HG02852 (cell line): ENCODE measurements at regions not wholly inside any gene's neighbourhood (a gene's known extent, or its start where the extent isn't known, plus 50 kb on each side); places are given as distances from the start of the nearest gene placed in this dataset.

ENCODE experiments used
- ATAC-seq: cut with Tn5 transposase; IDR thresholded peaks from one replicate; pipeline ENCODE4 v1.9.1; 2021; ENCODE audit warnings: mild to moderate bottlenecking, moderate library complexity; ENCODE audit not compliant: unreplicated experiment

DNA sequence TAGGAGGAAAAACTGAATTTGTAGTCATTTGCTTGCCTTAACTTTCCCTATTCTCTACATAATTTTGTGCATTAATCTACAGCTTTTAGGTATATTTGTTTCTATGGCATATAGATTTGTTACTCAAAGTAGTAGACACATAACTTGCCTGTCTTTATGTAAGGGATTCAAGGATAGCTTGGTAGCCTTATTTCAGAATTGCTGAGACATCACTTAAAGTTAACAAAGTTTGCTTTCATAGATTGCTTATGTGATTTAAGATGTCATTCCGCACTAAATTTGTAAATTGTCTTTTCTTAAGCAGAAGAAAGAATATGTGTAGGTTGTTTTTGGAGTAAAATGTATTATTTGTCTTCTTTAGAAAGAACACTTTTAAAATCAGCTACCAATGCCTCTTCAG is 477.7 kb upstream of the NOVA1 start:
- ATAC-seq: no peak

GRCh38 chr14:27077214-27077613 is 479.4 kb upstream of the NOVA1 start:
- ATAC-seq: no peak

DNA sequence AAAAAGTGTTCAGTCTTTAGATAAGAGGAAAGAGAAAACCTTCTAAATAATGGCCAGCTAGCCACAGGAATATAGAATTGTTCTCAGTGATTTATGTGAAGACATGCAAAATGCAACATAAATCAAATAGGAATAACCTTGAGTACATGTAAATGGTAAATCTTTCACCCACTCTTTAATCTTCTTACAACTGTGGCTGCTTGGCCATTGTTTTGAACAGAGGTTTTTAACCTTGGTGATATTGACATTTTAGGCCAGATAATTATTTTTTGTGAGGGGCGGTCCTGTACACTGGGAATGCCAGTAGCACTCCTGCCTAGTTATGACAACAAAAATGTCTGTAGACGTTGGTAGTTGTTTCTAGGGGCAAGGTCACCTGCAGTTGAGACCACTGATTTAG is 479.9 kb upstream of the NOVA1 start:
- no peak for ATAC-seq

- ATAC-seq: no peak
These were observed 480.4 kb upstream of the NOVA1 start for GRCh38 chr14:27078191-27078590.

DNA sequence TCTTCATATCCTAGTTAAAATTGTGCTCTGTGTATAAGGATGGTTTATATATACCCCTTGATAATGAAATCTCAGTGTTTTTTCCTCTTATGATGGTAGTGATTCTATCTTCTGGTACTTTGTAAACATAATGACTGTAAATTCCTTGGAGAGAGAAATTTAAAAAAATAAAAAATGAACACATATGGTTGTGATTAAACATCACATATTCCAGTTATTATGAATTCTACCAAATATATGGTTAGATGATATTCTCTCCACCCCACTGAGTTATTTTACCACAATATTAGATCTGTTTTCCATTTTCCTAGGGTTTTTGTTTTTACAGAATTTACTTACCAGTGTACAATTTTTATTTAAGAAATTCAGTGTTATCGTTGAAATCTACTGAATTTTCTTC is 481.9 kb upstream of the NOVA1 start:
- no peak for ATAC-seq

GRCh38 chr14:27085500-27085899 is 487.7 kb upstream of the NOVA1 start:
- ATAC-seq: no peak

GRCh38 chr14:27090716-27091115 is 492.9 kb upstream of the NOVA1 start:
- ATAC-seq: no peak

GRCh38 chr14:27091973-27092372 is 494.1 kb upstream of the NOVA1 start:
- ATAC-seq: no peak

DNA sequence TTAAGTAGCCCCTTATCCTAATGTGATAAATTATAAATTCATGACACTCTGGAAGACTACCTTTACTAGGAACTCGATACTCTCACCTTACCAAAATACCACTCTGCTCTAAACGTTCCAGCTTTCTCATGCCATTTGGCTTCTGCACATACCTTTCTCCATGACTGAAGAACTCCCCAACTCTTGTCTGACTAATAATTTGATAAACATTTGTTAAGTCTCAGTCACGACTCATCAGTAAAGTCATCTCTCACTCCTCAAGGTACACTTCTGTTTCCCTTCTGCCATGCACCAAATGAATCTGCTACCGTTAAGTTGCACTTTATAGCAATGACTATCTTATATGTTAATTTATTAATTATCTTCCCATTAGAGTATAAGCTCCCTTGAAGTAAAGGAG is 498.3 kb upstream of the NOVA1 start:
- no peak for ATAC-seq

GRCh38 chr14:27098451-27098850 is 500.6 kb upstream of the NOVA1 start:
- no peak for ATAC-seq

DNA sequence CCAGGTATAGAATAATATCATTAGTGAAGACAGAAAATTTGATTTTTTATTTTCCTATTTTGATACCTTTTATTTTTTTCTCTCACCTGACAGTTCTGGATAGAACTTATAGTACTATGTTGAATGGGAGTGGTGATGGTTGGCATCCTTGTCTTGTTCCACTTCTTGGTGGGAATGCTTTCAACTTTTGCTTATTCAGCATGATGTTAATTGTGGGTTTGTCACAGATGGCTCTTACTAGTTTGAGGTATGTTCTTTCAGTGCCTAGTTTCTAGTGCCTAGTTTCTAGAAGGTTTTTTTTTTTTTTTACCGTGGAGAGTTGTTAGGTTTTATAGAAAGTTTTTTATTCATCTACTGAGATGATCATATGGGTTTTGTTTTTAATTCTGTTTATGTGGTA is 516.3 kb upstream of the NOVA1 start:
- no peak for ATAC-seq

- no peak for ATAC-seq
These were observed 525.3 kb upstream of the NOVA1 start for GRCh38 chr14:27123162-27123561.

DNA sequence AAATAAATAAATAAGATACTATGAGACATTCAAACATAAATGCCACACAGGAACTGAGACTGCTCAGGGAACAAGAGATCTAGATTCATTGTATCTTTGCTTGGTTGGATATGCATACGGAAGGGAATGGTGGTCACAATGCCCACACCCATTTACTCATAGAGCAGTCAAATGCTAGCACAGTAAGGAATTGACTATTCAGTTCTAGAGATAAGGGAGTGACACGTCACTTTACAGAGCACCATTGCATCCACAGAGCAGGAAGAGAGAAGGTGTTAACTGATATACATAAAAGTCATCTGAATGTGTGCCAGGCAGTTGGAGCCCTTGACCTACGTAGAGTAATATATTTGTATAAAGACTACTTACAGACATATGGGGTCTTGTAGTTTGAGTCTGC is 530.0 kb upstream of the NOVA1 start:
- ATAC-seq: no peak

- ATAC-seq: no peak
These were observed 536.4 kb upstream of the NOVA1 start for GRCh38 chr14:27134200-27134599.

DNA sequence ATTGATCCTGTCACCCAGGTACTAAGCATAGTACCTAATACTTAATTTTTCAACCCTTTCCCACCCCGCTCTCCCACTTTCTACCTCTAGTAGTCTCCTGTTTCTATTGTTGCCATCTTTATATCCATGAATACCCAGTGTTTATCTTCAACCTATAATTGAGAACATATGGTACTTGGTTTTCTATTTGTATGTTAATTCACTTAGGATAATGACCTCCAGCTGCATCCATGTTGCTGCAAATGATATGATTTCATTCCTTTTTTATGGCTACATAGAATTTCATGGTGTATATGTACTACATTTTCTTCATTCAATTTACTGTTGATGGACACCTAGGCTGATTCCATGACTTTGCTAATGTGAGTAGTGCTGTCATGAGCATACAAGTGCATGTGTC is 547.3 kb upstream of the NOVA1 start:
- ATAC-seq: no peak

DNA sequence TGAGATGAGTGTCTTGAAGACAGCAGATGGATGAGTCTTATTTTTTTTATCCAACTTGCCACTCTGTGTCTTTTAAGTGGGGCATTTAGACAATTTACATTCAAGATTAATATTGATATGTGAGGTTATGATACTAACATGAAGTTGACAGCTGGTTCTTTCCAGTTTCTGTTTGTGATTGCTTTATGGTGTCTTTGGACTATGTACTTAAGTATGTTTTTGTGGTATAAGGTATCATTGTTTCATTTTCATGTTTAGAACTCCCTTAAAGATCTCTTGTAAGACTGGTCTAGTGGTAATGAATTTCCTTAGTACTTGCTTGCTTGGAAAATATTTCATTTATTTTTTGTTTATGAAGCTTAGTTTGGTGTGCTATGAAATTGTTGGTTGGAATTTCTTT is 550.3 kb upstream of the NOVA1 start:
- ATAC-seq: no peak

GRCh38 chr14:27164139-27164538 is 566.3 kb upstream of the NOVA1 start:
- no peak for ATAC-seq

DNA sequence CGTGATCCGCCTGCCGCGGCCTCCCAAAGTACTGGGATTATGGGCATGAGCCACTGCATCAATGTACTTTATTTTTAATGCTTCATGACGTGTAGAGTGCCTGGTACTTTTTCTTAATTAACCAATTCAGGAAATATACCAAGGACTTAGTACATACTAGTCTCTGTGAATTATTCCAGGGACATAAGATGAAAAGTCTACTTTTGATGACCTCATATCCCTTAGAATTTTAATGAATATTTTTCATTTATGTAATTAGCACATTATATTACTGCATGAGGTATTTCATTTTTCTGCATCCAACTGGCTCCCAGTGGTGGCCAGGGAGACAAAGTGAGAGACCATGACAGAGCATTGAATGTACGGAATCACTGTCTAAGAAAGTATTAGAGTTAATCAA is 577.7 kb upstream of the NOVA1 start:
- ATAC-seq: no peak

GRCh38 chr14:27181333-27181732 is 583.5 kb upstream of the NOVA1 start:
- no peak for ATAC-seq

GRCh38 chr14:27184427-27184826 is 586.6 kb upstream of the NOVA1 start:
- no peak for ATAC-seq

DNA sequence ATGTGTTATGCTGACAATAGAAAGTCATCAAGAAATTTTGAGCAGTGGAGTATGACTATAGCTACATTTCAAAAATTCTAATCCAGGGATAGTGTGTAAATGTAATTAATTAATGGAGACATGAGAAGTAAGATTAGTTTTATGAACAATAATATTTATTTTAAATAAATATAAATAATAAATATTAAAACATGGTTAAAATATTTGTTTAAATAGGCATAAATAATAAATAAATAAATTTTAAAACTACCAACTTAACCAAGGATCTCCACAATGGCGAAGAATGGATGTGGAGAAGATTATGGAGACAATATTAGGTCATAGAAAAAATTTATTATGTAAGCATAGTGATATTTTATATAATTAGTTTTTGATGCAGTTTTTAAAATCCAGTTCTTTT is 588.2 kb upstream of the NOVA1 start:
- ATAC-seq: no peak

DNA sequence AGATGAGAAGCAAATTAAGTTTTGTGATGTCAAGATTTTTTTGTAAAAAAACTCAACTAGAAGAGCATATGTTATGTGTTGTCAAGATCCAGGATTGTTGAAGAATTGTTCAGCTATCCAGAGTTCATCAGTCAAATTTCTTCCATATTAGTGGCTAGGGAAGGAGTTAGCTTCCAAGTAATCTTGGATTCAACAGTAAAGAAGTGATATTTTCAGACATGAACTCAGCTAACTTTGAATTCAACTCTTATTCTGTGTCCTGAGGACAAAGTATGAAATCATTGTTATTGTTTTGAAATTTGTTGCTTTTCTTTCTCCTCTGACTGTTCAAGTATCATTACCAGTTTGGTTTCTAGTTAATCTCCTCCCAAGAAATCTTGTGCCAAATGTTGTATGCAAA is 589.3 kb upstream of the NOVA1 start:
- no peak for ATAC-seq

GRCh38 chr14:27190296-27190695 is 592.5 kb upstream of the NOVA1 start:
- ATAC-seq: no peak

DNA sequence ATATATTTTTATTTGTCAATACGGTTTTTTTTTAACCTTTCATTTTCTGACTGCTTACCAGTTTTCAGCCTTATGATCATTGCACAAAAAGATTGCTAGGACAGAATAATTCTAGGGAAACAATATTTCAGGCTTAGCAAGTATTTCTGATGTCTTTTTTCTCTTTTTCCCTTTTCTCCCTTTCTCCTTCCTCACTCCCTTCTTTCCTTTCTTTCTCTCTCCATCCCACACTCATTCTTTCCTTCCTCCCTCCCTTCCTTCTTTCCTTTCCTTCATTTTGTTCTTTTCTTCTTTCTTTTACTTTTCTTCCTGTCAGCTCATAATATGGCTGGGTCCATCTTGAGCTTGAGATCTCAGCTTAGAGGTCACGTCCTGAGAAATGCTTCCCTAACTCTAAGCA is 601.4 kb upstream of the NOVA1 start:
- ATAC-seq: no peak
